ENCODE measurements at regions not wholly inside any gene's neighbourhood (a gene's known extent, or its start where the extent isn't known, plus 50 kb on each side); places are given as distances from the start of the nearest gene placed in this dataset.
"Not testable (repeated sequence)": the region's sequence is repeated elsewhere in the genome, so short reads cannot be mapped to it uniquely, and the experiment has no call there.

GRCh38 chr1:234849832-234850231, 239.9 kb upstream of the IRF2BP2 start:
- no peak for DNase-seq (ENCODE audit: low read depth)
- TF ChIP-seq CTCF (conservative IDR thresholded peaks at IDR 0.05; ENCODE audit: low read depth, low read length): no peak
- H3K4me3 ChIP-seq (ENCODE audit: low read depth, low read length): no peak overlapping the region

GRCh38 chr1:234848972-234849649, 239.1 kb upstream of the IRF2BP2 start:
- peak; percentile 10 for TF ChIP-seq CTCF (conservative IDR thresholded peaks at IDR 0.05; ENCODE audit: low read depth, low read length)
- no peak overlapping the region for H3K4me3 ChIP-seq (ENCODE audit: low read depth, low read length)
- DNase-seq (ENCODE audit: low read depth): peak; percentile 84

GRCh38 chr1:234846813-234847212, 236.8 kb upstream of the IRF2BP2 start:
- H3K4me3 ChIP-seq (ENCODE audit: low read depth, low read length); DNase-seq (ENCODE audit: low read depth): not testable (repeated sequence)

GRCh38 chr1:234845836-234846235, 235.9 kb upstream of the IRF2BP2 start:
- no peak overlapping the region for H3K4me3 ChIP-seq (ENCODE audit: low read depth, low read length)
- no peak for TF ChIP-seq CTCF (conservative IDR thresholded peaks at IDR 0.05; ENCODE audit: low read depth, low read length)
- DNase-seq (ENCODE audit: low read depth): no peak

- DNase-seq (ENCODE audit: low read depth): no peak
- TF ChIP-seq CTCF (conservative IDR thresholded peaks at IDR 0.05; ENCODE audit: low read depth, low read length): no peak
- no peak overlapping the region for H3K4me3 ChIP-seq (ENCODE audit: low read depth, low read length)
Observed at GRCh38 chr1:234845097-234845660, 235.2 kb upstream of the IRF2BP2 start.

GRCh38 chr1:234844479-234845031, 234.6 kb upstream of the IRF2BP2 start:
- DNase-seq (ENCODE audit: low read depth): no peak
- no peak overlapping the region for H3K4me3 ChIP-seq (ENCODE audit: low read depth, low read length)
- no peak for TF ChIP-seq CTCF (conservative IDR thresholded peaks at IDR 0.05; ENCODE audit: low read depth, low read length)

- no peak overlapping the region for H3K4me3 ChIP-seq (ENCODE audit: low read depth, low read length)
- DNase-seq (ENCODE audit: low read depth): no peak
- no peak for TF ChIP-seq CTCF (conservative IDR thresholded peaks at IDR 0.05; ENCODE audit: low read depth, low read length)
Observed at GRCh38 chr1:234843946-234844345, 234.0 kb upstream of the IRF2BP2 start.

Measured in epithelial cell of proximal tubule (primary cell).